Mesothelial cell of epicardium (in vitro differentiated cells): ENCODE measurements at regions not wholly inside any gene's neighbourhood (a gene's known extent, or its start where the extent isn't known, plus 50 kb on each side); places are given as distances from the start of the nearest gene placed in this dataset.

Experiments
- DNase-seq, 2 experiments: peaks; one replicate each; pipeline ENCODE4 v3.0.0; 2021; ENCODE audit warnings: low spot score in 2 of 2; ENCODE audit not compliant: unreplicated experiment in 2 of 2
- H3K27ac Mint-ChIP-seq: 2 replicates; pipeline ENCODE4 v1.8.0; 2021; ENCODE audit warnings: mixed read lengths
- H3K27me3 Mint-ChIP-seq: 2 replicates; pipeline ENCODE4 v1.8.0; 2021; ENCODE audit warnings: low read depth, mixed read lengths
- H3K36me3 Mint-ChIP-seq: 2 replicates; pipeline ENCODE4 v1.8.0; 2021; ENCODE audit warnings: mixed read lengths
- H3K4me1 Mint-ChIP-seq: 2 replicates; pipeline ENCODE4 v1.8.0; 2021; ENCODE audit warnings: mixed read lengths
- H3K4me3 Mint-ChIP-seq: 2 replicates; pipeline ENCODE4 v1.8.0; 2021; ENCODE audit warnings: mild to moderate bottlenecking, moderate library complexity, mixed read lengths
- H3K9me3 Mint-ChIP-seq: 2 replicates; pipeline ENCODE4 v1.8.0; 2021; ENCODE audit warnings: mixed read lengths
- TF ChIP-seq, protein P1 (sequence below): fragments of 200-600 bp; sonication (generic); IDR thresholded peaks from one replicate; pipeline ENCODE4 v1.5.0; 2021; ENCODE audit warnings: antibody characterized with exemption; ENCODE audit not compliant: unreplicated experiment

DNA sequence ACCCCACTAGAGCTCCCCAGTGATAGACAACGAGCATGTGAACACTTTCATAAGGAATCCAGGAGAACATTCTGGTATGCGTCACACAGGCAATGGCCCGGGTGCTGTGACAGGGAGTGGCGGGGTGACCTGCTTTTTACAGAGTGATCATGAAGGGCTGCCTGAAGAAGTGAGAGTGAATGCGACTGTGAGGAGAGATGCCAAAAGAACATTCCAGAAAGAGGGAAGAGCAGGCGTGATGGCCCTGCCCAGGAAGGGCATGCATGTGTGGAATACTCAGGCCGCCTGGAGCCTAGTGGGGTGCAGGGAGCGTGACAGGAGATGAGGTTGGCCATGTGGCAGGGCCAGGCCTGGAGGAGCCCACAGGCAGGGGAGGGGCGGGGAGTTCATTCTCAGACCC is 53.8 kb downstream of the FZD10 start:
- Mint-ChIP-seq H3K27ac (no peak overlapping the region), H3K36me3 (no peaks in the 10 kb centered on the region), H3K4me3 (no peak overlapping the region), H3K27me3 (peaks cover 72% of the 10 kb centered on the region), H3K9me3 (peaks cover 7% of the 10 kb centered on the region), H3K4me1 (peaks cover 4% of the 10 kb centered on the region)
- TF ChIP-seq, protein P1, sequence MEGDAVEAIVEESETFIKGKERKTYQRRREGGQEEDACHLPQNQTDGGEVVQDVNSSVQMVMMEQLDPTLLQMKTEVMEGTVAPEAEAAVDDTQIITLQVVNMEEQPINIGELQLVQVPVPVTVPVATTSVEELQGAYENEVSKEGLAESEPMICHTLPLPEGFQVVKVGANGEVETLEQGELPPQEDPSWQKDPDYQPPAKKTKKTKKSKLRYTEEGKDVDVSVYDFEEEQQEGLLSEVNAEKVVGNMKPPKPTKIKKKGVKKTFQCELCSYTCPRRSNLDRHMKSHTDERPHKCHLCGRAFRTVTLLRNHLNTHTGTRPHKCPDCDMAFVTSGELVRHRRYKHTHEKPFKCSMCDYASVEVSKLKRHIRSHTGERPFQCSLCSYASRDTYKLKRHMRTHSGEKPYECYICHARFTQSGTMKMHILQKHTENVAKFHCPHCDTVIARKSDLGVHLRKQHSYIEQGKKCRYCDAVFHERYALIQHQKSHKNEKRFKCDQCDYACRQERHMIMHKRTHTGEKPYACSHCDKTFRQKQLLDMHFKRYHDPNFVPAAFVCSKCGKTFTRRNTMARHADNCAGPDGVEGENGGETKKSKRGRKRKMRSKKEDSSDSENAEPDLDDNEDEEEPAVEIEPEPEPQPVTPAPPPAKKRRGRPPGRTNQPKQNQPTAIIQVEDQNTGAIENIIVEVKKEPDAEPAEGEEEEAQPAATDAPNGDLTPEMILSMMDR, result no peak
- no peak for DNase-seq

DNA sequence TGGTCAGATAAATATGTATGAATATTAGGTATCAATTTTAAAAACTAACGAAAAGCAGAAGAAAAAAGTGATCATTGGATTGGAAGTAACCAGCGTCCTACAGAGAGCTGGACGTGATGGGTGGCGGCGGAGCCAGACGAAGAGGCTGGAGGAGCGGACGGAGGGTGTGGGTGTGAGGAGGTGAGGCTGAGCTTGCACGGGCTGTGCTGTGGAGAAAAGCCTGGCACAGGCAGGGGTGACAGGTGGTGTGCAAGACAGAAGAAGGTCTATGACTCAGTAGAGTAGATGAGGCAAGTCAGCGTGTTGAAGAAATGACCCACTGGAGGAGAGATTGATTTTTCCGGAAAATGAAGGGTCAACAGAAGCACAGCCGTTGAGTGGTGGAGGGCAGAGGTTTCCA is 56.4 kb downstream of the FZD10 start:
- H3K27me3 Mint-ChIP-seq, result peaks cover 64% of the 10 kb centered on the region
- H3K4me3 Mint-ChIP-seq, result no peak overlapping the region
- H3K36me3 Mint-ChIP-seq, result no peaks in the 10 kb centered on the region
- no peak for DNase-seq
- peaks cover 8% of the 10 kb centered on the region for H3K9me3 Mint-ChIP-seq
- TF ChIP-seq, protein P1, result no peak
- no peak overlapping the region for H3K27ac Mint-ChIP-seq
- H3K4me1 Mint-ChIP-seq, result peaks cover 5% of the 10 kb centered on the region

DNA sequence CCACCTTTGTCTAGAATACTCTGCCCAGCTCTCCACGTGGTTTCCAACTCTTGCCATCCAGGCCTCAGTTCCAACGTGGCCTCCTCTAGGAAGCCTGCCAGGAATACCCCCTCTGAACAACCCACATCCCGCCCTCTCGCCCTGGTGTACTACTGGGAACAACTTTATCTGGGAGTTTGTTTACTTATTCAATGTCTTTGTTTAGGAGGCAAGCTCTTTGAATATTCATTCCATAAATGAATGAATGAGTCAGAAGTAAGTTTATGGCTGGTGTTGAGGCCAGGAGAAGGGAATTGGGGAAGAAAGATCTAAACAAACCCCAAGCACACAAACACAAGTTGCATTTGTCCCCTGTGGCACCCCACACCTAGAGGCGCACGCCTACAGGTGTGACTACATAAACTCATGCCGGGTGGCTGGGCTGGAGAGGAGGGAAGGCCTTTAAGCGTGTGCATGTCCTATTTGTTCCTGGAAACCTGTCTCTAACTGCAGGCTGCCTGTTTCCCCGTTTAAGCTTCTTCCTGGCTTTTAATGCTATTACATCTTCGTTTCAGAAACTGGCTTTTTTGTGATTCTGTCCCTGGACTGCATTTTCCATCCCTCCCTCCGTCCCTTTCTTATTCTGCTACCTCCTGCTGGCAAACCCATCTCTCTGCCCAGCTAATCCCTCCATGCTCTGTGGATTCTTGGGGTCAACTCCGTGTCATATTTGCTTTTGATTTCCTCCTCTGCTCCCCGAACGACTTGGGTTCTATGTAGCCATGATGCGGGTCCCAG is 57.9 kb downstream of the FZD10 start:
- Mint-ChIP-seq H3K27ac (no peak overlapping the region), H3K9me3 (peaks cover 4% of the 10 kb centered on the region), H3K27me3 (peaks cover 50% of the 10 kb centered on the region), H3K4me1 (peaks cover 5% of the 10 kb centered on the region), H3K36me3 (no peaks in the 10 kb centered on the region), H3K4me3 (no peak overlapping the region)
- DNase-seq, result no peak
- TF ChIP-seq, protein P1, result no peak

DNA sequence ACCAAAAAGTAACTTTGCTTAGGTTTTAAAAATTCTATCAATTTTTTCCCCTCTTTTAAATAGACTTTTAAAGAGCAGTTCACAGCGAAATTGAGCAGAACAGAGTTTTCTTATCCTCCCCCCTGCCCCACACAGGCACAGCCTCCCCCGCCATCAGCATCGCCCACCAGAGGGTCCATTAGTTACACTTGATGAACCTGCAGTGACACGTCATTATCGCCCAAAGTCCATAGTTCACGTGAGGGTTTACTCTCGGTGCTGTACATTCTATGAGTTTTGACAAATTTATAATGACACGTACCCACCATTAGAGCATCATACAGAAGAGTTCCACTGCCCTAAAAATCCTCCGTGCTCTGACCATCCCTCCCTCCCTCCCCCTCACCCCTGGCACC is 58.4 kb downstream of the FZD10 start:
- H3K4me3 Mint-ChIP-seq, result no peak overlapping the region
- peaks cover 4% of the 10 kb centered on the region for H3K9me3 Mint-ChIP-seq
- TF ChIP-seq, protein P1, result no peak
- no peak overlapping the region for H3K27ac Mint-ChIP-seq
- peaks cover 5% of the 10 kb centered on the region for H3K4me1 Mint-ChIP-seq
- no peaks in the 10 kb centered on the region for H3K36me3 Mint-ChIP-seq
- no peak for DNase-seq
- peaks cover 46% of the 10 kb centered on the region for H3K27me3 Mint-ChIP-seq

DNA sequence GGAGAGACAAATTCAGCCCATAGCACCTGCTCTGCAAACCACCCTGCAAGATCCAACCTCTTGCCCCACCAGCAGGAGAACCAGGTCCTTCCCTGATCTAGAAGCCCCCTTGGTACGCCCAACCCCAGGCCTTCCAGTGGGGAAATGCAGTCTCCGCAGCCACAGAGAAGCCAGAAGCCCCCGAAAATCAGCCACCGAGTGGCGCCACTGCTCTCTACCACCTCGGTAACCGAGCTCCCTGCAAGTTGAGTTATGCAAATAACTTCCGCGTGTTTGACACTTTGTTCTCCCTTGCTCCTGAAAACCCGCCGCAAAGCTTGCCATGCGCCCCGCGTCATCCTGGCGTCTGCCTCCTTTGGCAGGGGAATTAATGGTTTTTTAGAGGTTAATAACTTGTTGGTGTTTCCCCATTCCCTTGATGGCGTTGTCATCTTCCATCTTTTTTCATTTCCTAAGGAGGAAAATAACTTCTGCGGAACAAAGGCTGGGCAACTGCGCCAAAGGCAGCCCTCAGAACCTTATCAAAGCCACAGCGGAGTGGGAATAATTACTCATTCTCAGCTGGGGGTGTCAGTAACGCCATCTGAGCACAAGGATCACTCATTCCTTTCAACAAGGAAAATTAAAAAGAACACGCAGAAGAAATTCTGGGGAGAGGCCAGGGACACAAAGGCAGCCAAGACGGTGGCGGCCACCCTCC is 60.4 kb downstream of the FZD10 start:
- H3K27me3 Mint-ChIP-seq, result peaks cover 44% of the 10 kb centered on the region
- TF ChIP-seq, protein P1, result no peak
- H3K9me3 Mint-ChIP-seq, result peaks cover 4% of the 10 kb centered on the region
- DNase-seq, result no peak
- no peak overlapping the region for H3K4me3 Mint-ChIP-seq
- no peak overlapping the region for H3K27ac Mint-ChIP-seq
- H3K36me3 Mint-ChIP-seq, result no peaks in the 10 kb centered on the region
- H3K4me1 Mint-ChIP-seq, result peaks cover 5% of the 10 kb centered on the region
